Ishikawa (cell line): ENCODE measurements at regions not wholly inside any gene's neighbourhood (a gene's known extent, or its start where the extent isn't known, plus 50 kb on each side); places are given as distances from the start of the nearest gene placed in this dataset.
A peak's percentile ranks its signal among the peaks of the same experiment; 100 is the strongest.

ENCODE experiments used
- CEBPB ChIP-seq: IDR thresholded peaks from 2 replicates; pipeline ENCODE4 v1.6.1; 2012
- CREB1 ChIP-seq: IDR thresholded peaks from 2 replicates; pipeline ENCODE4 v1.6.1; 2012; ENCODE audit warnings: low read depth
- EGR1 ChIP-seq: IDR thresholded peaks from 2 replicates; pipeline ENCODE4 v1.6.1; 2012
- EP300 ChIP-seq: IDR thresholded peaks from 2 replicates; pipeline ENCODE4 v1.6.1; 2012; ENCODE audit warnings: borderline replicate concordance
- FOXM1 ChIP-seq: IDR thresholded peaks from 2 replicates; pipeline ENCODE4 v1.6.1; 2012; ENCODE audit warnings: low read depth, borderline replicate concordance
- MAX ChIP-seq: IDR thresholded peaks from 2 replicates; pipeline ENCODE4 v1.6.1; 2012
- NFIC ChIP-seq: IDR thresholded peaks from 2 replicates; pipeline ENCODE4 v1.6.1; 2012
- RAD21 ChIP-seq: IDR thresholded peaks from 2 replicates; pipeline ENCODE4 v1.6.1; 2012; ENCODE audit warnings: low read depth
- REST ChIP-seq: IDR thresholded peaks from 2 replicates; pipeline ENCODE4 v1.6.1; 2012; ENCODE audit warnings: low read depth, mild to moderate bottlenecking
- TAF1 ChIP-seq: IDR thresholded peaks from 2 replicates; pipeline ENCODE4 v1.6.1; 2012; ENCODE audit warnings: low read depth, mild to moderate bottlenecking
- TCF12 ChIP-seq: IDR thresholded peaks from 2 replicates; pipeline ENCODE4 v1.6.1; 2012; ENCODE audit warnings: low read depth
- TEAD4 ChIP-seq: IDR thresholded peaks from 2 replicates; pipeline ENCODE4 v1.6.1; 2012
- USF1 ChIP-seq: IDR thresholded peaks from 2 replicates; pipeline ENCODE4 v1.6.1; 2012
- YY1 ChIP-seq: IDR thresholded peaks from 2 replicates; pipeline ENCODE4 v1.6.1; 2012; ENCODE audit warnings: low read depth
- ZBTB7A ChIP-seq: IDR thresholded peaks from 2 replicates; pipeline ENCODE4 v1.6.1; 2012; ENCODE audit warnings: low read depth

DNA sequence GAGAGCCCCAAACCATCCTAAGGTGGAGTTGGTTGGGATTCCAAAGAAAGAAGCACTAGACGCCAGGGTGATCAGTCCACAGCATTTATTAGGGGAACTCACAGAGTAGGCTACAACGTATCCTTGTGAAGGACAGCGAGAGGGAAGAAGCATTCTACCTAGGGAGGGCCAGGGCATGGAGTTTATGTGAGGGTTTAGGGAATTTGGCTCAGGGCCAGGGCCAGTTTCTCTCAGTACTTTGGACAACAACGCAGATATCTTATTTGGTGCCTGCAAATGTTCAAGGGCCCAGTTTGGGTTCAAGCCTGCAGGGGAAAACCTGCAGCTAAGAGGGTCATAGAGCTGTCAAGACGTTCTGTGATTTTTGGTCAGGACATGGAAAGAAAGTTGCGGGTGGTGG, 73.9 kb upstream of the GJB6 start:
- TF ChIP-seq NFIC, result 0 out of 2 replicates have a peak, but pooled peaks have one; percentile 19
- TF ChIP-seq EGR1, result no peak

DNA sequence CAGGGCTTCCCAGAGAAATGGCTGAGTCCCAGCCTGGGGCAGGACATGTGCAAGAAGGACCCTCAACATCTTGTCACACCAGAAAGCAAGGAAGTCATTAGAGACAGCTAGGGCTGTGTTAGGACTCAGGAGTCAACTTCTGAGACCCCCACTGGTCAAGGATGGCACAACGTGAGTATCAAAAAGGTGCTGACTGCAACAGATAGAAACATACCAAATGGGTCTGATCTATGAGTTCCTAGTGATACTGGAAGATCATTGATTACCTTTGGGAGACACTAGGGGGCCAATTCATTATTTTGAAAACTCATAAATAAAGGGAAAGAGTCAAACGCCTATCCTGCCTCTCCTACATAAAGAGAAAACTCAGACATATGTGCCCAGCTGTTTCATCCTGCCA, 73.5 kb upstream of the GJB6 start:
- TF ChIP-seq YY1, result no peak
- no peak for TF ChIP-seq NFIC
- TF ChIP-seq CEBPB, result no peak
- TF ChIP-seq EGR1, result no peak
- TF ChIP-seq MAX, result no peak
- no peak for TF ChIP-seq FOXM1
- no peak for TF ChIP-seq EP300
- TF ChIP-seq TAF1, result no peak
- TF ChIP-seq RAD21, result no peak
- no peak for TF ChIP-seq REST
- no peak for TF ChIP-seq ZBTB7A

DNA sequence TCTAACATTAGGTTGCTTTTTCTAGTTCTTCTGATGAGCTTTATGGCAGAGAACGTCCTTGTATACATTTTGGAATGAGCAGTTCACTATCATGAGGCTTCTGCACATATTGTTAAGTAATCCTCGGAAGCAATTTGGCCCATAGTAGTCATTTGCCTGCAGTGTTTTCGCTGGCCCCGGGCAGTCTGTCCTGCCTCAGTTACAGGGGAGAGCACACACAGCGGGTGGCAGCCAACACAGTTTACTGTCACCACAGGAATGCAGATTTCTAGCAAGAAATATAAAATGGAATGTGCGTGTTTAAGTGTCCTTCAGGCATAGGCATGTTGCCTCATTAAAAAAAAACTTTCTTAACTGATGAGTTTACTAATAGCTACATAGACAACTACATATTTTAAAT, 71.5 kb upstream of the GJB6 start:
- TF ChIP-seq USF1 (no peak), REST (no peak), RAD21 (no peak), EP300 (no peak), CEBPB (no peak), TAF1 (no peak), FOXM1 (no peak), MAX (no peak), TCF12 (no peak), CREB1 (no peak), EGR1 (no peak), ZBTB7A (no peak), NFIC (no peak), TEAD4 (no peak)

DNA sequence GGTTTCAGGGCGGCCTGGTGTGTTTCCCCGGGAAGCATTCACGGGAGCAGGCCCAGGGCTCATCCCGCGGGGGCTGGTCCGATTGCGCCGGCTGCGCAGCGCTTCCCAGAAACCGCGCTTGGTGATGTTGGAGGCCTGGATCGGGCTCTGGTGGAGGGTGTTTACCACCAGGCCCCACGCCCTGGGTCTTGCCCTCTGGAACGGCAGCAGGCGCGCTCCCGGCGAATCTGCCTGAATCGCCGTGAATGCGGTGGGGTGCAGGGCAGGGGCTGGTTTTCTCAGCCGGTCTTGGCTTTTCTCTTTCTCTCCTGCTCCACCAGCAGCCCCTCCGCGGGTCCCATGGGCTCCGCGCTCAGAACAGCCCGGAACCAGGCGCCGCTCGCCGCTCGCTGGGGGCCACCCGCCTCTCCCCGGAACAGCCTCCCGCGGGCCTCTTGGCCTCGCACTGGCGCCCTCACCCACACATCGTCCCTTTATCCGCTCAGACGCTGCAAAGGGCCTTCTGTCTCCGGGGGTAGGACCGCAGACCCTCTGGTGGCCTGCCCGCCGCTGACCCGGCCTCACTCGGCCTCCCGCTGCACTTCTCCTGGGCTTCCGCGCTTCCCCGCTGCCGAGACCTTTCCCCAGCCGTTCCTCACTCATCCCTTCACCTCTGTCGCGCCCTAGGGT, 69.4 kb upstream of the GJB6 start:
- TF ChIP-seq USF1, result no peak
- no peak for TF ChIP-seq NFIC
- no peak for TF ChIP-seq FOXM1

DNA sequence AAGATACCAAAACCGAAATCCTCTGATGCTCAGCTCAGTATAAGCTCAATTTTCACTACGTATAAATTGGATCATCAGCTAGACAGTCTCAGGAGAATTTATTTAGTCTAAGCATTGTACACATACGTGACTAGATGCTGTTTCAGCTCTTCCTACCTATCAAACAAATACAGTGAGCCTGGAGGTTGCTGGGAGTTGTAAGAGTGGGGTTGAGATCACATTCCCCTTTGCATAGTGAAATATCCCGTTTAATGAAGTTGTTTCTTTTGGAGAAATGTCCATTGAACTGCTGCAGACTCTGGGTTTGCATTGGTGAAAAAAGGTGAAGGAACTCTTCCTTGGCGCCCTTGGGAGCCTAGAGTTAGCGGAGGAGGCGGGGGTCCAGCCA, 68.9 kb upstream of the GJB6 start:
- TF ChIP-seq USF1 (no peak), NFIC (no peak), FOXM1 (no peak), YY1 (no peak), TEAD4 (no peak), TCF12 (no peak), CREB1 (no peak), RAD21 (no peak), REST (no peak), CEBPB (no peak), MAX (no peak), EGR1 (no peak), TAF1 (no peak), ZBTB7A (no peak), EP300 (no peak)
